Thoracic aorta (tissue), 2 donors: ENCODE measurements at regions not wholly inside any gene's neighbourhood (a gene's known extent, or its start where the extent isn't known, plus 50 kb on each side); places are given as distances from the start of the nearest gene placed in this dataset.

Experiments used
- ATAC-seq: fragments of 150-250 bp; one replicate; pipeline ENCODE4 v1.8.0; 2017; ENCODE audit warnings: low read depth; ENCODE audit not compliant: insufficient number of reproducible peaks, low FRiP score
- DNase-seq: peaks from one replicate; pipeline ENCODE4 v3.0.0-alpha.2; 2020; ENCODE audit warnings: low spot score
- H3K27ac ChIP-seq, 2 donors: fragments of 200-600 bp; sonication (generic); 1 replicate in 1 of 2; 2 replicates in 1 of 2; pipeline ENCODE4 v1.5.1; 2016; ENCODE audit warnings: mild to moderate bottlenecking in 2 of 2, moderate library complexity in 2 of 2
- H3K27me3 ChIP-seq: fragments of 200-600 bp; sonication (generic); replicated peaks from 2 replicates; pipeline ENCODE4 v1.6.0; 2016; ENCODE audit warnings: mild to moderate bottlenecking; ENCODE audit not compliant: insufficient read depth
- H3K36me3 ChIP-seq: fragments of 200-600 bp; sonication (generic); one replicate; pipeline ENCODE4 v1.5.1; 2016
- H3K4me1 ChIP-seq, 2 donors: fragments of 200-600 bp; sonication (generic); 1 replicate in 1 of 2; 2 replicates in 1 of 2; pipeline versions ENCODE4 v1.5.1 to v1.6.0; 2016; ENCODE audit warnings: low read depth in 2 of 2, mild to moderate bottlenecking in 1 of 2; ENCODE audit not compliant: control insufficient read depth in 1 of 2
- H3K4me3 ChIP-seq: fragments of 200-600 bp; sonication (generic); 2 replicates; pipeline ENCODE4 v1.5.1; 2016; ENCODE audit warnings: mild to moderate bottlenecking
- H3K9me3 ChIP-seq: fragments of 200-600 bp; sonication (generic); 2 replicates; pipeline ENCODE4 v1.5.1; 2016
- CTCF ChIP-seq: fragments of 200-600 bp; sonication (generic); IDR thresholded peaks from one replicate; pipeline ENCODE4 v1.5.1; 2019; ENCODE audit warnings: antibody characterized with exemption

DNA sequence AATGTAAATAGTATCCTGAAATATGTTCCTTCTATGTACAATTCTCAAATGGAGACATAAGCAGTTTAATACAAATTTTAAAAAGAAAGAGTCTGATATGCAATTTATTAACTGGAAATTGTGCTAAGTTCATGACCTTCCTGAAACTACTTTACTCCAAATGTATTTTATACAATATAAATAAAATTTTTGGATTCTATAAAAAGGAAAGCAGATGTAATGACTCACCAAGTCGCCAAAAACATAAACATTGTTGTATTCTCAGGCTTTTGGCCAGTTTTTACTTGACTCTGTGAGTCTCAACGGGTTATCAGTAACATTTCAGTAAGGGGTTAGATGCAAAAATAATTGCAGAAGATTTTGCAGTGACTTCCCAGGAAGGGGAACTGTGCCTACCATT lies 948.2 kb downstream of the EPHA3 start:
- no peak for DNase-seq
- TF ChIP-seq CTCF, result no peak
- ATAC-seq, result no peak
- Histone ChIP-seq H3K27me3 (no peaks in the 10 kb centered on the region), H3K27ac (no peak overlapping the region), H3K4me1 (peaks cover 0 to 4% of the 10 kb centered on the region in 2 donors), H3K4me3 (no peak overlapping the region), H3K9me3 (no peaks in the 10 kb centered on the region), H3K36me3 (no peaks in the 10 kb centered on the region)

GRCh38 chr3:90056281-90057032 lies 949.0 kb downstream of the EPHA3 start:
- H3K36me3 ChIP-seq, result no peaks in the 10 kb centered on the region
- H3K4me3 ChIP-seq, result no peak overlapping the region
- H3K4me1 ChIP-seq, result peaks cover 0 to 4% of the 10 kb centered on the region in 2 donors
- H3K27me3 ChIP-seq, result no peaks in the 10 kb centered on the region
- no peak overlapping the region for H3K27ac ChIP-seq
- no peaks in the 10 kb centered on the region for H3K9me3 ChIP-seq
- ATAC-seq (no peak), DNase-seq (no peak)
- no peak for TF ChIP-seq CTCF

GRCh38 chr3:90062016-90062415 lies 954.6 kb downstream of the EPHA3 start:
- Histone ChIP-seq H3K4me1 (peaks cover 0 to 6% of the 10 kb centered on the region in 2 donors), H3K27me3 (no peaks in the 10 kb centered on the region), H3K36me3 (no peaks in the 10 kb centered on the region), H3K9me3 (no peaks in the 10 kb centered on the region), H3K27ac (no peak overlapping the region), H3K4me3 (no peak overlapping the region)
- no peak for ATAC-seq
- no peak for TF ChIP-seq CTCF
- no peak for DNase-seq

DNA sequence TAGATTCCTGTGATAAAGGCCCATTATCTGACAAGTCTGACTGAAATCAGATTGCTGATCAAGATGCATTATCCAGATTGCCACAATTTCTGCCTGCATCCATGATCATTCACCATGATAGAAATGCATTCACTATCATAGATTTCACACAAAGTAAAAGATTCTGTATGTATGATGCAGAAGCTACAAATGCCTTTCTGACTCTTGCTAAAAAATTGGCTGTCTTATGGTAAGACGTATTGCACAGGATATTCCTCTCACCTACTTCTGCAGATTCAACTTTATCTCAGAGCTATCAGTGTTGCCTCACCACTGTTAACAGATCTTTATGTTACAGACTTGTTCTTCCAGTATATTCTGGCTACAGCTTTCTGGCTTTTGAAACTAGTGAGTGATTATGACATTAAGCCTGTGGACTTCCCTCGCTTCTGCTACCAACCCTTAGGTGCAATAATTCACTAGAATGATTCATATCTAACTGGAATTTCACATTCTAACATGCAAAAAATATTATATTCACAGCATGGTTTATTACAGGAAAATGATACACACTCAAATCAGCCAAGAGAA lies 955.3 kb downstream of the EPHA3 start:
- Histone ChIP-seq H3K27ac (no peak overlapping the region), H3K27me3 (no peaks in the 10 kb centered on the region), H3K36me3 (no peaks in the 10 kb centered on the region), H3K4me1 (peaks cover 0 to 6% of the 10 kb centered on the region in 2 donors), H3K9me3 (no peaks in the 10 kb centered on the region), H3K4me3 (no peak overlapping the region)
- no peak for DNase-seq
- no peak for TF ChIP-seq CTCF
- no peak for ATAC-seq

GRCh38 chr3:90068783-90069182 lies 961.4 kb downstream of the EPHA3 start:
- H3K4me1 ChIP-seq, result no peaks in the 10 kb centered on the region
- DNase-seq (no peak), ATAC-seq (no peak)
- no peak overlapping the region for H3K4me3 ChIP-seq
- H3K27ac ChIP-seq, result no peak overlapping the region
- no peaks in the 10 kb centered on the region for H3K9me3 ChIP-seq
- no peak for TF ChIP-seq CTCF
- no peaks in the 10 kb centered on the region for H3K27me3 ChIP-seq
- no peaks in the 10 kb centered on the region for H3K36me3 ChIP-seq
